Karpas-422 (cell line): ENCODE measurements at regions not wholly inside any gene's neighbourhood (a gene's known extent, or its start where the extent isn't known, plus 50 kb on each side); places are given as distances from the start of the nearest gene placed in this dataset.

Experiments
- DNase-seq: peaks from one replicate; pipeline ENCODE4 v3.0.0-alpha.2; 2015
- H2AFZ ChIP-seq: fragments of 200-600 bp; sonication (generic); 2 replicates; pipeline ENCODE4 v1.6.1; 2014; ENCODE audit warnings: antibody characterized with exemption, low read length, mixed read lengths
- H3K27ac ChIP-seq: fragments of 200-600 bp; sonication (generic); 2 replicates; pipeline ENCODE4 v1.5.1; 2014; ENCODE audit warnings: mild to moderate bottlenecking, low read length, moderate library complexity
- H3K27me3 ChIP-seq: fragments of 200-600 bp; sonication (generic); 2 replicates; pipeline ENCODE4 v1.6.1; 2014; ENCODE audit warnings: low read length, mixed read lengths
- H3K36me3 ChIP-seq: fragments of 200-600 bp; sonication (generic); 2 replicates; pipeline ENCODE4 v1.6.1; 2014; ENCODE audit warnings: low read length, mixed read lengths; ENCODE audit not compliant: insufficient read depth
- H3K4me1 ChIP-seq: fragments of 200-600 bp; sonication (generic); 2 replicates; pipeline ENCODE4 v1.6.1; 2014; ENCODE audit warnings: mild to moderate bottlenecking, low read length, mixed read lengths
- H3K4me2 ChIP-seq: fragments of 200-600 bp; sonication (generic); 2 replicates; pipeline ENCODE4 v1.6.1; 2014; ENCODE audit warnings: low read length, low read depth, mild to moderate bottlenecking; ENCODE audit not compliant: poor library complexity, severe bottlenecking
- H3K4me3 ChIP-seq: fragments of 200-600 bp; sonication (generic); 2 replicates; pipeline ENCODE4 v1.5.1; 2014; ENCODE audit warnings: mild to moderate bottlenecking, antibody characterized with exemption, low read length, mixed read lengths
- H3K79me2 ChIP-seq: fragments of 200-600 bp; sonication (generic); 2 replicates; pipeline ENCODE4 v1.6.1; 2014; ENCODE audit warnings: mild to moderate bottlenecking, low read length, mixed read lengths
- H3K9ac ChIP-seq: fragments of 200-600 bp; sonication (generic); 2 replicates; pipeline ENCODE4 v1.6.0; 2014; ENCODE audit warnings: low read length
- H3K9me2 ChIP-seq: fragments of 200-600 bp; sonication (generic), shearing (Covaris generic); replicated peaks from 2 replicates; pipeline ENCODE4 v1.6.0; 2014; ENCODE audit warnings: mild to moderate bottlenecking, low read length, moderate library complexity; ENCODE audit not compliant: insufficient read depth
- H3K9me3 ChIP-seq: fragments of 300-700, 200-600 bp; sonication (generic); 2 replicates; pipeline ENCODE4 v1.6.1; 2014; ENCODE audit warnings: low read length, mixed read lengths
- H4K20me1 ChIP-seq: fragments of 200-600 bp; sonication (generic); 2 replicates; pipeline ENCODE4 v1.6.1; 2014; ENCODE audit warnings: mild to moderate bottlenecking, antibody characterized with exemption, low read length, low read depth; ENCODE audit not compliant: insufficient read depth

DNA sequence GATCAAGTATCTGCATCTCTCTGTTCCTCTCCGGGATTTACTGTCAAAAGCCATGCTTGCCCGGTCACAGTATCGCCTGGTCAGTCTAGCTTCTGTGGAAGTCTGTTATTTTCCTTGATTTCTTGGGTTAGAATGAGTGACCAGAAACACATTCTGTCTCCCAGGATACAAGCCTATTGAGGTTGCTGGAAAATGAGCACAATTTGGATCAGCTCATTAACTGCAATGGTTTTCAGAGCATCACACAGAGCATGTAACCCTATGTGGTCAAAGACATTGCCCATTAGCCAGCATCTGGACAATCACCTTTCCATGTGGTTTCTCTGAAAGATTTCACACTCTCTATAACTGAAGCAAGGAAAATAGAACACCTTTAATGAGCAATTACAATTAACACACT is 124.2 kb upstream of the FAM98A start:
- no peak overlapping the region for H3K4me2 ChIP-seq
- no peaks in the 10 kb centered on the region for H3K4me1 ChIP-seq
- no peaks in the 10 kb centered on the region for H3K27me3 ChIP-seq
- H3K9me2 ChIP-seq = no peaks in the 10 kb centered on the region
- no peak overlapping the region for H3K9ac ChIP-seq
- no peak for DNase-seq
- no peak overlapping the region for H3K27ac ChIP-seq
- H3K4me3 ChIP-seq = no peak overlapping the region
- no peaks in the 10 kb centered on the region for H4K20me1 ChIP-seq
- no peak overlapping the region for H2AFZ ChIP-seq
- H3K36me3 ChIP-seq = no peaks in the 10 kb centered on the region
- no peaks in the 10 kb centered on the region for H3K79me2 ChIP-seq
- H3K9me3 ChIP-seq = no peaks in the 10 kb centered on the region

DNA sequence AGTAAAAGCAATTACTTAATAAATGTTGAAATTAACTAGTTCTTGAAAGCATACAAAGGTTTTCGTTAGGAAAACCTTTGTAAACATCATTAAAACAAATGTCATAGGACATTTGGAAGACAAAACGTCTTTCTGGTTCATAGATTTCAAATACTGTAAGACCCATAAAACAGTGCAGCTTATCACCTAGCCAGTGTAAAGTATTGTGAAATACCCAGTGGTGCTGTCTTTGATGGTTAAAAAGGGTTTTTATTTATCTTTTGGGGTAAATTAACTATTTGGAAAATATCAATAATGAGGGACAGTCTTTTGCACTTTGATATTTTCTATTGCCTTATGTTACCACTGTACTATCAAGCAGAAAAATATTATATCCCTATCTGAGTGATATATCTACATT is 120.0 kb upstream of the FAM98A start:
- Histone ChIP-seq H3K27ac (no peak overlapping the region), H3K27me3 (no peaks in the 10 kb centered on the region), H3K9me3 (no peaks in the 10 kb centered on the region), H3K4me1 (no peaks in the 10 kb centered on the region), H4K20me1 (no peaks in the 10 kb centered on the region), H3K9me2 (no peaks in the 10 kb centered on the region), H3K4me2 (no peak overlapping the region), H3K36me3 (no peaks in the 10 kb centered on the region), H2AFZ (no peak overlapping the region), H3K4me3 (no peak overlapping the region), H3K9ac (no peak overlapping the region), H3K79me2 (no peaks in the 10 kb centered on the region)
- DNase-seq = peak; percentile 9

DNA sequence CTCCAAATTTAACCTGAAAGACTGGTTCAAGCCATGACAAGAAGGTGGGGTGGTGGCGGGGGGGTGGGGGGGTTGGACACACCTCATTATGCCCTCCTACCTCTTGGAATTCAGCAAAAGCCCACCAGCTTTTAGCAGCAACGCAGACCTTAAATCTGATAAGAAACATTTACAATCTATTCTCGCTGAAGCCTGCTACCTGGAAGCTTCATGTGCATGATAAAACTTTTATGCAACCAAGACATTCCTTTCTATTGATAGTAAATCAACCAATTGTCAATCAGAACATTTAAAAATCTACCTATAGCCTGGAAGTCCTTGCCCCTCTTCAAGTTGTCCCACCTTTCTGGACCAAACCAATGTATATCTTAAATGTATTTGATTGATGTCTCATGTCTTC is 113.6 kb upstream of the FAM98A start:
- Histone ChIP-seq H3K9ac (no peak overlapping the region), H3K4me1 (no peaks in the 10 kb centered on the region), H3K79me2 (no peaks in the 10 kb centered on the region), H3K27me3 (no peaks in the 10 kb centered on the region; the same call in 1 of the 2 replicates), H3K27ac (no peak overlapping the region), H3K36me3 (no peaks in the 10 kb centered on the region), H3K4me2 (no peak overlapping the region), H2AFZ (no peak overlapping the region), H4K20me1 (no peaks in the 10 kb centered on the region), H3K9me2 (no peaks in the 10 kb centered on the region), H3K4me3 (no peak overlapping the region), H3K9me3 (no peaks in the 10 kb centered on the region)
- DNase-seq = no peak

DNA sequence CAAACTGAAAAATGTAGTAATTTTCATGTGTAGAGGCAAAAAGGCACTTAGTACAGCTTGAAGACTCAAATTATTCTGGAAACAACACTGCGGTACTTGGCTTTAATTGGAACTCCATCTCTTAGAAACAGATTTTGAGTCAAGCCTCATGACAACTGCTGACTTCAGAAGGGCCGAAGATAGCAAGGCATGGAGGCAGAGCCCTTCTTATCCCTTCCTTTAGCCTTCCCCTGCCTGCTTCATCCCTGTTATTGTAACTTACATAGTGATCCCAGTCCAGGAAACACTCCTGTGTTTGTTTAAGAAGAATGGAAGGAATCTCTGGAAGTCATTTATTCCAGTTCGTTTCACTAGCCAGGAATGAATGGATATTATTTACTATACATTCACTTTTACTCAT is 110.9 kb upstream of the FAM98A start:
- Histone ChIP-seq H3K36me3 (no peaks in the 10 kb centered on the region), H3K9me3 (no peaks in the 10 kb centered on the region), H3K9ac (no peak overlapping the region), H4K20me1 (no peaks in the 10 kb centered on the region), H3K79me2 (no peaks in the 10 kb centered on the region), H2AFZ (no peak overlapping the region), H3K4me1 (no peaks in the 10 kb centered on the region), H3K27ac (no peak overlapping the region), H3K4me2 (no peak overlapping the region), H3K27me3 (no peaks in the 10 kb centered on the region; the same call in 1 of the 2 replicates), H3K4me3 (no peak overlapping the region), H3K9me2 (no peaks in the 10 kb centered on the region)
- DNase-seq = no peak

DNA sequence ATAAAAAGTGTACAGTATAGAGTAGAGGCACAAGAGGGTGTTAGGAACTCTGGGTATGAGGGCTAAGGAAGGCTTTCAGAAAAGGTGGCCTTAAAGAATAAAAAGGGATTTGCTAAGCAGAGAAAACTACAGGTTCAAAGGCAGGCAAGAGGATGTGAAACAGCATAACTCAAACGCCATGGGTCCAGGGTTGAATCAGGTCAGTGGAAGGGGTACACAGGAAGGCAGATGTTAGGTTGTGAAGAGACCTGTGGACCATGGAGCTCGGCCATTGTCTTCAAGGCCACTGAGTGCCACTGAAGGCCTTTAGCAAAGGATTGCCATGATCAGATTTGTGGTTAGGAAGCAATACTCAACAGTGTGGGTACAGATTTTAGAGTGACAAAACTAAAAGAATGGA is 108.2 kb upstream of the FAM98A start:
- H3K4me2 ChIP-seq = no peak overlapping the region
- no peak overlapping the region for H3K27ac ChIP-seq
- H3K9ac ChIP-seq = no peak overlapping the region
- no peak for DNase-seq
- H3K36me3 ChIP-seq = no peaks in the 10 kb centered on the region
- no peak overlapping the region for H3K4me3 ChIP-seq
- no peaks in the 10 kb centered on the region for H3K9me3 ChIP-seq
- H3K27me3 ChIP-seq = no peaks in the 10 kb centered on the region; the same call in 1 of the 2 replicates
- no peaks in the 10 kb centered on the region for H3K9me2 ChIP-seq
- no peak overlapping the region for H2AFZ ChIP-seq
- no peaks in the 10 kb centered on the region for H3K4me1 ChIP-seq
- H3K79me2 ChIP-seq = no peaks in the 10 kb centered on the region
- H4K20me1 ChIP-seq = no peaks in the 10 kb centered on the region

DNA sequence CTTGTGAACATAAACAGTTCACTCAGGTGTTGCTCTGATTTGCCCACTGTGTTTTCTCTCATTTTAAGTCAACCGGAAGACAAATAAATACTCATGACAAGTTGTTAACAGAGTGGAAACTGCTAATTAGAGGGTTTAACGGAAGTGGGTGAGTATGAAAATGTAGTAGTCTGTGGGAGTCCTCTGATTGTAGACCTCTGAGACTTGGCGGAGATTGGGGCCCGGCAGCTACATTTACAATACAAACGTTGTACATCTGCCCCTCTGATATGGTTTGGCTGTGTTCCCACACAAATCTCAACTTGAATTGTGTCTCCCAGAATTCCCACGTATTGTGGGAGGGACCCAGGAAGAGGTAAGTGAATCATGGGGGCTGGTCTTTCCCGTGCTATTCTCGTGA is 107.3 kb upstream of the FAM98A start:
- H3K27me3 ChIP-seq = no peaks in the 10 kb centered on the region; the same call in 1 of the 2 replicates
- no peak overlapping the region for H3K4me3 ChIP-seq
- H2AFZ ChIP-seq = no peak overlapping the region
- H3K27ac ChIP-seq = no peak overlapping the region
- H3K36me3 ChIP-seq = no peaks in the 10 kb centered on the region
- H3K4me1 ChIP-seq = no peaks in the 10 kb centered on the region
- H3K9ac ChIP-seq = no peak overlapping the region
- no peaks in the 10 kb centered on the region for H3K9me2 ChIP-seq
- H3K9me3 ChIP-seq = no peaks in the 10 kb centered on the region
- H3K79me2 ChIP-seq = no peaks in the 10 kb centered on the region
- H4K20me1 ChIP-seq = no peaks in the 10 kb centered on the region
- no peak overlapping the region for H3K4me2 ChIP-seq
- no peak for DNase-seq

DNA sequence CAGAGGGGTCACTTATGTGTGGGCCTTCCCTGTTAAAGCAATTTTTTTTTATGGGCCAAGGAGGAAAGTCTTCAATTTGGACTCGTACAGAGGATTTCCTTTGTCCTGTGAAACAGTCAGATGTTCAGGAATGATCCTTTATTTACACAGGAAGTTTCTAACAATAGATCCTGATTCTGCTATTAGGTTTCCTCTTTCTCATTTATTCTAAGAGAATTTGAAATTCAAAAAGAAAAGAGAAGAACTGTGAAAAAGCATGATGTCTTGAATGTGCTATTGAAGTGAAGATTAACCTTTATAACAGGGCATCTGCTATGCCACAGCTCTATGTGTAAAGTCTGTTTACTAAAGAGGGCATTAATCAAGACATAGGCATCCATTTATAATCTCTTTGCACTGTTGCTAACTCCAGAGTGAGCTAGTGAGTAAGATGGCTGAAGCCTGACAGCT is 105.3 kb upstream of the FAM98A start:
- Histone ChIP-seq H3K9me3 (no peaks in the 10 kb centered on the region), H2AFZ (no peak overlapping the region)
- no peak for DNase-seq

DNA sequence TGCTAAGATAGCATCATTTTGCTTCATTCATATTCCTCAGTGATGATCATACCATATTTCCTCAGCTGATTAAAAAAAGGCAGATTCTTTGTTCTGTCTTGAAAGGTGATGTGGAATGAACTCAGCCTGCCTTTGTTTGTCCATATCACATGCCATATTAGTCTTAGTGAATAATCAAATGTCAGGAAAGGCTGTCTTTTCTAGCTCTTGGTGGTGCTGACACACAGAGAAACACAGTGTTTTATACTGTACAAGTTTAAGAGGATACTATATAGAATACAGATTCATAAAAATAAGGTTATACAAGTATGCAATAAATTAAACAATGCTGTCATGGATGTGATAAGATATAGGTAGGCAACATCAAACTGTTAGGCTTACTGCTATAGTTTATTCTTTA is 97.1 kb upstream of the FAM98A start:
- no peak for DNase-seq
- no peaks in the 10 kb centered on the region for H3K9me3 ChIP-seq
- H3K9me2 ChIP-seq = no peaks in the 10 kb centered on the region
- H3K4me1 ChIP-seq = no peaks in the 10 kb centered on the region
- H3K9ac ChIP-seq = no peak overlapping the region
- no peaks in the 10 kb centered on the region for H3K79me2 ChIP-seq
- no peaks in the 10 kb centered on the region for H3K27me3 ChIP-seq
- H4K20me1 ChIP-seq = no peaks in the 10 kb centered on the region
- no peak overlapping the region for H3K4me2 ChIP-seq
- H3K4me3 ChIP-seq = no peak overlapping the region
- H2AFZ ChIP-seq = no peak overlapping the region
- no peaks in the 10 kb centered on the region for H3K36me3 ChIP-seq
- H3K27ac ChIP-seq = no peak overlapping the region

More for the DNA sequence above, 105.3 kb upstream of the FAM98A start:
- H3K27ac ChIP-seq = no peak overlapping the region
- no peak overlapping the region for H3K4me2 ChIP-seq
- no peaks in the 10 kb centered on the region for H3K36me3 ChIP-seq
- H3K4me1 ChIP-seq = no peaks in the 10 kb centered on the region
- no peaks in the 10 kb centered on the region for H3K79me2 ChIP-seq
- H3K9ac ChIP-seq = no peak overlapping the region
- no peaks in the 10 kb centered on the region for H4K20me1 ChIP-seq
- no peak overlapping the region for H3K4me3 ChIP-seq
- no peaks in the 10 kb centered on the region for H3K9me2 ChIP-seq
- H3K27me3 ChIP-seq = no peaks in the 10 kb centered on the region

DNA sequence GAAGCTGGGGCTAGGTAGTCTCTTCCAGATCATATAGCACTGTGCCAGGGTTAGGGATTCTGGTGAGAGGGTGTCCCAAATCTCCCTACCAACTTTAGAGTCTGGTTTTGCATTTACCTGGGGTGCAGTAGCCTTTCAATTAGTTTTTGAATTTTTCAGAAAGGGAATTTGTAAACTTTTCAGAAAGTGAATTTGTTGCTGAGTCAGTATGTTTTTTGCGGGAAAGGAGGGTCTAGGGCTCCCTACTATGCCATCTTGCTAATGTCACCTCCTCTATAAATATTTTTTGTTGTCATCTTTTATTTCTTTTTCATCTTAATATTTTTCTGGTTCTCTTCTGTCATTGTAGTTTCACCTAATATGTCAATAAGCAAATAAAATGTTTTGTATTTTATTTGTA is 95.8 kb upstream of the FAM98A start:
- H2AFZ ChIP-seq = no peak overlapping the region
- H3K4me3 ChIP-seq = no peak overlapping the region
- H3K9me2 ChIP-seq = no peaks in the 10 kb centered on the region
- no peaks in the 10 kb centered on the region for H4K20me1 ChIP-seq
- H3K79me2 ChIP-seq = no peaks in the 10 kb centered on the region
- no peak overlapping the region for H3K9ac ChIP-seq
- H3K9me3 ChIP-seq = no peaks in the 10 kb centered on the region
- H3K4me2 ChIP-seq = no peak overlapping the region
- DNase-seq = no peak
- H3K4me1 ChIP-seq = no peaks in the 10 kb centered on the region
- no peaks in the 10 kb centered on the region for H3K27me3 ChIP-seq
- H3K36me3 ChIP-seq = no peaks in the 10 kb centered on the region
- no peak overlapping the region for H3K27ac ChIP-seq
